ENCODE measurements at regions not wholly inside any gene's neighbourhood (a gene's known extent, or its start where the extent isn't known, plus 50 kb on each side); places are given as distances from the start of the nearest gene placed in this dataset.
"Not testable (repeated sequence)": the region's sequence is repeated elsewhere in the genome, so short reads cannot be mapped to it uniquely, and the experiment has no call there.

- H3K27me3 ChIP-seq; intact Hi-C loops (cut with DNase I); H3K36me3 ChIP-seq (replicated peaks in 1 of 2; ENCODE audit: insufficient read depth in 1 of 2, low read depth in 2 of 2); H3K4me3 ChIP-seq; H3K9me3 ChIP-seq; DNase-seq; H3K4me1 ChIP-seq; ATAC-seq; H3K27ac ChIP-seq: not testable (repeated sequence)
- 86 to 100% methylated on average over 14 to 29 of the region's 36 CpGs for WGBS, 2 donors
Measured at GRCh38 chr6:4725136-4725760, 51.0 kb upstream of the CDYL start.

- H3K4me3 ChIP-seq; H3K27me3 ChIP-seq; H3K4me1 ChIP-seq; H3K27ac ChIP-seq; H3K9me3 ChIP-seq; ATAC-seq; H3K36me3 ChIP-seq (replicated peaks in 1 of 2; ENCODE audit: insufficient read depth in 1 of 2, low read depth in 2 of 2); intact Hi-C loops (cut with DNase I); DNase-seq: not testable (repeated sequence)
- WGBS, 2 donors = 78 to 86% methylated on average over 6 to 7 of the region's 7 CpGs
Measured at GRCh38 chr6:4724727-4725126, 51.5 kb upstream of the CDYL start.

GRCh38 chr6:4723383-4723782, 52.8 kb upstream of the CDYL start:
- H3K36me3 ChIP-seq (replicated peaks in 1 of 2; ENCODE audit: insufficient read depth in 1 of 2, low read depth in 2 of 2) = no peaks in the 10 kb centered on the region

GRCh38 chr6:4721368-4721767, 54.8 kb upstream of the CDYL start:
- ATAC-seq; DNase-seq; intact Hi-C loops (cut with DNase I); H3K4me3 ChIP-seq; H3K4me1 ChIP-seq; H3K9me3 ChIP-seq; H3K27ac ChIP-seq; H3K36me3 ChIP-seq (replicated peaks in 1 of 2; ENCODE audit: insufficient read depth in 1 of 2, low read depth in 2 of 2); H3K27me3 ChIP-seq: not testable (repeated sequence)
- WGBS, 2 donors = 87 to 89% methylated on average over 4 of the region's 4 CpGs

More at GRCh38 chr6:4723383-4723782, 52.8 kb upstream of the CDYL start:
- TF ChIP-seq CTCF (IDR thresholded peaks at IDR 0.05) (no peak), POLR2A (IDR thresholded peaks at IDR 0.05) (no peak)
- 32 to 37% methylated on average over 4 to 6 of the region's 6 CpGs for WGBS, 2 donors
- Histone ChIP-seq H3K27me3 (no peaks in the 10 kb centered on the region), H3K27ac (no peak overlapping the region), H3K4me1 (no peaks in the 10 kb centered on the region), H3K4me3 (no peak overlapping the region), H3K9me3 (no peaks in the 10 kb centered on the region)
- ATAC-seq = no peak
- no peak for DNase-seq
- intact Hi-C loops (cut with DNase I) = no loop called here

GRCh38 chr6:4719491-4719890, 56.7 kb upstream of the CDYL start:
- DNase-seq (no peak), ATAC-seq (no peak)
- no peaks in the 10 kb centered on the region for H3K36me3 ChIP-seq (replicated peaks in 1 of 2; ENCODE audit: insufficient read depth in 1 of 2, low read depth in 2 of 2)
- TF ChIP-seq CTCF (IDR thresholded peaks at IDR 0.05) (no peak), POLR2A (IDR thresholded peaks at IDR 0.05) (no peak)
- intact Hi-C loops (cut with DNase I) = no loop called here
- no peaks in the 10 kb centered on the region for H3K27me3 ChIP-seq
- no peak overlapping the region for H3K27ac ChIP-seq
- H3K4me1 ChIP-seq = no peaks in the 10 kb centered on the region
- H3K9me3 ChIP-seq = no peaks in the 10 kb centered on the region
- H3K4me3 ChIP-seq = no peak overlapping the region
- WGBS, 2 donors = 27 to 32% methylated on average over 1 of the region's 1 CpG

GRCh38 chr6:4717856-4718255, 58.3 kb upstream of the CDYL start:
- H3K9me3 ChIP-seq = no peaks in the 10 kb centered on the region
- 81 to 82% methylated on average over 3 of the region's 3 CpGs for WGBS, 2 donors
- intact Hi-C loops (cut with DNase I) = no loop called here
- H3K4me1 ChIP-seq = no peaks in the 10 kb centered on the region
- no peak for DNase-seq
- TF ChIP-seq CTCF (IDR thresholded peaks at IDR 0.05) (no peak), POLR2A (IDR thresholded peaks at IDR 0.05) (no peak)
- no peaks in the 10 kb centered on the region for H3K27me3 ChIP-seq
- no peak for ATAC-seq
- no peaks in the 10 kb centered on the region for H3K36me3 ChIP-seq (replicated peaks in 1 of 2; ENCODE audit: insufficient read depth in 1 of 2, low read depth in 2 of 2)
- H3K4me3 ChIP-seq = no peak overlapping the region
- H3K27ac ChIP-seq = no peak overlapping the region

All from body of pancreas (tissue), 4 donors.